HepG2 (cell line): ENCODE measurements at regions not wholly inside any gene's neighbourhood (a gene's known extent, or its start where the extent isn't known, plus 50 kb on each side); places are given as distances from the start of the nearest gene placed in this dataset.

ENCODE experiments used
- ELK4 ChIP-seq: sonication (generic); formaldehyde crosslinking; IDR thresholded peaks from 2 replicates; pipeline ENCODE4 v1.9.0; 2021; ENCODE audit warnings: missing genetic modification reagents, borderline replicate concordance
- EP300 ChIP-seq, 3 experiments: sonication (generic) in 1 of 3; formaldehyde crosslinking in 1 of 3; IDR thresholded peaks; 2 replicates each; pipeline versions ENCODE4 v1.5.1 to v1.6.1; 2011 to 2020; ENCODE audit warnings: low read depth in 2 of 3, low read length in 2 of 3, borderline replicate concordance in 1 of 3, improper control_type of control experiment in 1 of 3, mild to moderate bottlenecking in 1 of 3, missing genetic modification reagents in 1 of 3, moderate library complexity in 1 of 3
- GTF2F1 ChIP-seq: fragments of 150-350 bp; IDR thresholded peaks from 2 replicates; pipeline ENCODE4 v1.6.1; 2014; ENCODE audit warnings: low read length
- HNRNPL ChIP-seq: fragments of 200-400 bp; formaldehyde crosslinking; IDR thresholded peaks from 2 replicates; pipeline ENCODE4 v1.6.1; 2017; ENCODE audit warnings: mild to moderate bottlenecking, low read depth, low read length
- MAX ChIP-seq: IDR thresholded peaks from 2 replicates; pipeline ENCODE4 v1.6.1; 2012; ENCODE audit warnings: inconsistent platforms
- MBNL3 ChIP-seq: fragments of 250-450 bp; sonication (Bioruptor Pico); conservative IDR thresholded peaks from 2 replicates; pipeline ENCODE4 v1.8.0; 2022; ENCODE audit warnings: mild to moderate bottlenecking, inconsistent platforms
- NR2F2 ChIP-seq: IDR thresholded peaks from 2 replicates; pipeline ENCODE4 v1.6.1; 2012; ENCODE audit warnings: low read depth, inconsistent platforms, borderline replicate concordance
- POLR2A ChIP-seq, 2 experiments: IDR thresholded peaks; 2 replicates each; pipeline ENCODE4 v1.6.1; 2011; ENCODE audit warnings: low read depth in 2 of 2, low read length in 2 of 2, mild to moderate bottlenecking in 1 of 2, moderate library complexity in 1 of 2; ENCODE audit not compliant: insufficient read depth in 1 of 2
- RBFOX2 ChIP-seq: fragments of 200-400 bp; formaldehyde crosslinking; IDR thresholded peaks from 2 replicates; pipeline ENCODE4 v1.6.1; 2017; ENCODE audit warnings: low read depth, mild to moderate bottlenecking, low read length
- RFXAP ChIP-seq: sonication (generic); formaldehyde crosslinking; IDR thresholded peaks from 2 replicates; pipeline ENCODE4 v1.4.0; 2020; ENCODE audit warnings: missing genetic modification reagents, borderline replicate concordance
- SALL1 ChIP-seq: sonication (generic); formaldehyde crosslinking; IDR thresholded peaks from 2 replicates; pipeline ENCODE4 v1.8.0; 2022; ENCODE audit warnings: mild to moderate bottlenecking, missing genetic modification reagents
- SP5 ChIP-seq: IDR thresholded peaks from 2 replicates; pipeline ENCODE4 v1.6.1; 2016; ENCODE audit warnings: low read depth, borderline replicate concordance
- TEAD2 ChIP-seq: sonication (generic); formaldehyde crosslinking; IDR thresholded peaks from 2 replicates; pipeline ENCODE4 v1.9.0; 2021; ENCODE audit warnings: missing genetic modification reagents
- YY1 ChIP-seq: IDR thresholded peaks from 2 replicates; pipeline ENCODE4 v1.6.1; 2011; ENCODE audit warnings: low read length, low read depth, moderate library complexity, mild to moderate bottlenecking; ENCODE audit not compliant: insufficient read depth, insufficient replicate concordance
- ZBTB7A ChIP-seq: sonication (generic); formaldehyde crosslinking; IDR thresholded peaks from 2 replicates; pipeline ENCODE4 v1.8.0; 2022; ENCODE audit warnings: mild to moderate bottlenecking, missing genetic modification reagents
- ZNF264 ChIP-seq: sonication (generic); formaldehyde crosslinking; IDR thresholded peaks from 2 replicates; pipeline ENCODE4 v1.4.0; 2020; ENCODE audit warnings: missing genetic modification reagents
- ZNF318 ChIP-seq: sonication (generic); formaldehyde crosslinking; IDR thresholded peaks from 2 replicates; pipeline ENCODE4 v1.4.0; 2020; ENCODE audit warnings: mild to moderate bottlenecking, missing genetic modification reagents
- ZNF460 ChIP-seq: sonication (generic); formaldehyde crosslinking; IDR thresholded peaks from 2 replicates; pipeline ENCODE4 v1.5.1; 2020; ENCODE audit warnings: missing genetic modification reagents, mild to moderate bottlenecking, borderline replicate concordance
- ZNF512B ChIP-seq: sonication (generic); formaldehyde crosslinking; IDR thresholded peaks from 2 replicates; pipeline ENCODE4 v1.5.1; 2020; ENCODE audit warnings: missing genetic modification reagents, mild to moderate bottlenecking, borderline replicate concordance

GRCh38 chr12:124387528-124387911 is 92.6 kb downstream of the RFLNA start (continued):
- TF ChIP-seq EP300 (IDR thresholded peaks at IDR 0.05; ENCODE audit: low read depth in 2 of 2, low read length in 2 of 2) (0 out of 4 replicates have a peak, but pooled peaks of 1 of the 2 experiments have one; percentile 12), EP300 (CRISPR knock-in tag; IDR thresholded peaks at IDR 0.05; ENCODE audit: borderline replicate concordance) (no peak), RBFOX2 (0 out of 2 replicates have a peak, but pooled peaks have one; percentile 38), YY1 (peak; percentile 16), GTF2F1 (no peak), HNRNPL (peak; percentile 86), MAX (peak; percentile 90), MBNL3 (CRISPR knock-in tag) (no peak), SALL1 (CRISPR knock-in tag) (peak; percentile 39; the same call in 1 of the 2 replicates), ZNF264 (CRISPR knock-in tag) (no peak), ZNF318 (no peak), POLR2A (IDR thresholded peaks at IDR 0.05; ENCODE audit: insufficient read depth in 1 of 2, low read depth in 2 of 2, low read length in 2 of 2) (no peak), TEAD2 (CRISPR knock-in tag) (no peak), ZBTB7A (CRISPR knock-in tag) (0 out of 2 replicates have a peak, but pooled peaks have one; percentile 63), RFXAP (no peak), SP5 (CRISPR knock-in tag) (peak; percentile 84; the same call in 1 of the 2 replicates), ZNF460 (no peak), ELK4 (CRISPR knock-in tag) (no peak), ZNF512B (CRISPR knock-in tag) (no peak), NR2F2 (0 out of 2 replicates have a peak, but pooled peaks have one; percentile 62)
